GM23248 (cell line): ENCODE measurements at regions not wholly inside any gene's neighbourhood (a gene's known extent, or its start where the extent isn't known, plus 50 kb on each side); places are given as distances from the start of the nearest gene placed in this dataset.

Source experiments
- EZH2 ChIP-seq: fragments of 200-600 bp; sonication (generic); IDR thresholded peaks from 2 replicates; pipeline ENCODE4 v1.6.1; 2018; ENCODE audit warnings: antibody characterized with exemption, mild to moderate bottlenecking; ENCODE audit not compliant: insufficient read depth, poor library complexity, severe bottlenecking
- EZH2phosphoT487 ChIP-seq: fragments of 200-600 bp; sonication (generic); IDR thresholded peaks from 2 replicates; pipeline ENCODE4 v1.6.1; 2018; ENCODE audit warnings: antibody characterized with exemption, moderate library complexity, mild to moderate bottlenecking, low read depth; ENCODE audit not compliant: insufficient read depth

- TF ChIP-seq EZH2phosphoT487, result no peak
- no peak for TF ChIP-seq EZH2
These were observed 79.8 kb downstream of the PRORP start for GRCh38 chr14:35202195-35202594.
